ENCODE measurements at regions not wholly inside any gene's neighbourhood (a gene's known extent, or its start where the extent isn't known, plus 50 kb on each side); places are given as distances from the start of the nearest gene placed in this dataset.

DNA sequence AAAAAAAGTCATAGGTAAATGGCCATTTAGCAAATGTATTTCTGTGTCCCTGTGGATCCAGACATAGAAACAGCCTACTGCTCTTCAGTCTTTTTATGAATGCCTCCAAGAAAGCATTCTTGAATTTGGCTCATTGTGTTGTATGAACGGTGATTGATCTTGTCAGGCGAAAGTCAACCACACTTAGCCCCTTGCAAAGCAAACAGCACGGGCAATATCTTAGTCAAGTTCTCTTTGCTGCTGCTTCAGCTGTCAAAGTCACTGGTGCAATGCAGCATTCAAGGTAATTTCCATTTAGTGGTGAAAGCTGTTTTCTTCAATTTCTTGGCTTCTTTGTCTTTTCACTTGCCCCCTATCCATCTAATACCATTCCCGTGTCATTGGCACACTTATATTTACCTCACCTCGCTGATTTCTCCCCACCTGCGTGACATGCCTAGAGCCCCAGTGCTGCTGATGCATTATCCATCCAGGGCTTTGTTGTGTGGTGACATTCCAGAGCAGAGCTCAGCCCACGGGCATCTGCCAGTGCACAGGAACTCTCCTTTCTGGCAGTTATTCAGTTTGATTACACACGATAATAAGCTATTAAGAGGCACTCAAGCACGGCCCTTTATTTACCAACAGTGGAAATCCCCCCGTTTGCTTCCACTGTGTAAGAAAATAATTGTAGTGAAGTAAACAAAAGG is 362.3 kb upstream of the NOVA1 start:
- no peak for TF ChIP-seq CTCF (IDR thresholded peaks at IDR 0.05)
- TF ChIP-seq POLR2A (IDR thresholded peaks at IDR 0.05): no peak
